HTR-8/SVneo (cell line): ENCODE measurements at regions not wholly inside any gene's neighbourhood (a gene's known extent, or its start where the extent isn't known, plus 50 kb on each side); places are given as distances from the start of the nearest gene placed in this dataset.
A peak's percentile ranks its signal among the peaks of the same experiment; 100 is the strongest.
"Not testable (repeated sequence)": the region's sequence is repeated elsewhere in the genome, so short reads cannot be mapped to it uniquely, and the experiment has no call there.

ENCODE experiments used
- DNase-seq: peaks from one replicate; pipeline ENCODE4 v3.0.0; 2011; ENCODE audit warnings: low spot score, mixed read lengths; ENCODE audit not compliant: insufficient read length
- FAIRE-seq: peaks from 2 replicates; lab custom pipeline; 2011; peaks lifted over from hg19 to GRCh38; lab: Jason Lieb, UNC

GRCh38 chr14:53391631-53392285 lies 238.6 kb upstream of the DDHD1 start:
- DNase-seq (peak; percentile 51), FAIRE-seq (peak; percentile 76)

GRCh38 chr14:53391156-53391555 lies 238.0 kb upstream of the DDHD1 start:
- peak; percentile 13 for FAIRE-seq
- peak; percentile 33 for DNase-seq

GRCh38 chr14:53390008-53390407 lies 236.9 kb upstream of the DDHD1 start:
- DNase-seq (no peak), FAIRE-seq (no peak)

GRCh38 chr14:53389202-53389601 lies 236.1 kb upstream of the DDHD1 start:
- peak; percentile 20 for FAIRE-seq
- DNase-seq = no peak

- DNase-seq (no peak), FAIRE-seq (peak; percentile 76)
Observed at GRCh38 chr14:53386362-53386761, 233.2 kb upstream of the DDHD1 start.

- no peak for DNase-seq
- FAIRE-seq = no peak
Observed at GRCh38 chr14:53384536-53384935, 231.4 kb upstream of the DDHD1 start.

GRCh38 chr14:53384073-53384472 lies 230.9 kb upstream of the DDHD1 start:
- DNase-seq = no peak

GRCh38 chr14:53381895-53382294 lies 228.8 kb upstream of the DDHD1 start:
- no peak for FAIRE-seq
- no peak for DNase-seq

More at GRCh38 chr14:53384073-53384472, 230.9 kb upstream of the DDHD1 start:
- no peak for FAIRE-seq

- FAIRE-seq (no peak), DNase-seq (no peak)
Observed at GRCh38 chr14:53380867-53381225, 227.7 kb upstream of the DDHD1 start.

GRCh38 chr14:53380052-53380866 lies 227.1 kb upstream of the DDHD1 start:
- no peak for DNase-seq
- peak; percentile 23 for FAIRE-seq

GRCh38 chr14:53378142-53378541 lies 225.0 kb upstream of the DDHD1 start:
- FAIRE-seq = no peak

GRCh38 chr14:53376064-53376463 lies 222.9 kb upstream of the DDHD1 start:
- FAIRE-seq (no peak), DNase-seq (no peak)

More at GRCh38 chr14:53378142-53378541, 225.0 kb upstream of the DDHD1 start:
- DNase-seq = no peak

- DNase-seq (no peak), FAIRE-seq (no peak)
Observed at GRCh38 chr14:53375599-53375998, 222.5 kb upstream of the DDHD1 start.

GRCh38 chr14:53368711-53369201 lies 215.6 kb upstream of the DDHD1 start:
- DNase-seq = peak; percentile 39

GRCh38 chr14:53368066-53368465 lies 214.9 kb upstream of the DDHD1 start:
- DNase-seq = no peak
- no peak for FAIRE-seq

More at GRCh38 chr14:53368711-53369201, 215.6 kb upstream of the DDHD1 start:
- no peak for FAIRE-seq

- DNase-seq (no peak), FAIRE-seq (peak; percentile 52)
Observed at GRCh38 chr14:53367644-53368026, 214.5 kb upstream of the DDHD1 start.

GRCh38 chr14:53365486-53366130 lies 212.5 kb upstream of the DDHD1 start:
- FAIRE-seq (no peak), DNase-seq (no peak)

- not testable (repeated sequence) for DNase-seq, FAIRE-seq
Observed at GRCh38 chr14:53362916-53363315, 209.8 kb upstream of the DDHD1 start.

- FAIRE-seq (peak; percentile 36), DNase-seq (no peak)
Observed at GRCh38 chr14:53360829-53361228, 207.7 kb upstream of the DDHD1 start.

- no peak for FAIRE-seq
- no peak for DNase-seq
Observed at GRCh38 chr14:53358166-53358565, 205.0 kb upstream of the DDHD1 start.
